ENCODE measurements at regions not wholly inside any gene's neighbourhood (a gene's known extent, or its start where the extent isn't known, plus 50 kb on each side); places are given as distances from the start of the nearest gene placed in this dataset.
"Not testable (repeated sequence)": the region's sequence is repeated elsewhere in the genome, so short reads cannot be mapped to it uniquely, and the experiment has no call there.

DNA sequence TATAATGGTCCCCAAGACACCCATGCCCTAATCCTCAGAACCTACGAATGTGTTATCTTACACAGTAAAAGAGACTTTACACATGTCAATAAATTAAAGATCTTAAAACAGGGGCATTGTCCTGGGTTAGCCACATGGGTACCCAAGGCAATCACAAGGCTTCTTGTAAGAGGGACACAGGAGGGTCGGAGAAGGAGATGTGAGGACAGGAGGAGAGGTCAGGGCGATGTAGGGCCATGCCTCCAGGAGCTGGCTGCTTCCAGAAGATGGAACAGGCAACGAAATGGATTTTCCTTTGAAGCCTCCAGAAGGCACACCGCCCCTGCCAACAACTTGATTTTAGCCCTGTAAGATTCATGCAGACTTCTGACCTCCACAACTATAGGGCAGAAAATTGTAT is 262.7 kb downstream of the MEX3B start:
- TF ChIP-seq, protein P1, sequence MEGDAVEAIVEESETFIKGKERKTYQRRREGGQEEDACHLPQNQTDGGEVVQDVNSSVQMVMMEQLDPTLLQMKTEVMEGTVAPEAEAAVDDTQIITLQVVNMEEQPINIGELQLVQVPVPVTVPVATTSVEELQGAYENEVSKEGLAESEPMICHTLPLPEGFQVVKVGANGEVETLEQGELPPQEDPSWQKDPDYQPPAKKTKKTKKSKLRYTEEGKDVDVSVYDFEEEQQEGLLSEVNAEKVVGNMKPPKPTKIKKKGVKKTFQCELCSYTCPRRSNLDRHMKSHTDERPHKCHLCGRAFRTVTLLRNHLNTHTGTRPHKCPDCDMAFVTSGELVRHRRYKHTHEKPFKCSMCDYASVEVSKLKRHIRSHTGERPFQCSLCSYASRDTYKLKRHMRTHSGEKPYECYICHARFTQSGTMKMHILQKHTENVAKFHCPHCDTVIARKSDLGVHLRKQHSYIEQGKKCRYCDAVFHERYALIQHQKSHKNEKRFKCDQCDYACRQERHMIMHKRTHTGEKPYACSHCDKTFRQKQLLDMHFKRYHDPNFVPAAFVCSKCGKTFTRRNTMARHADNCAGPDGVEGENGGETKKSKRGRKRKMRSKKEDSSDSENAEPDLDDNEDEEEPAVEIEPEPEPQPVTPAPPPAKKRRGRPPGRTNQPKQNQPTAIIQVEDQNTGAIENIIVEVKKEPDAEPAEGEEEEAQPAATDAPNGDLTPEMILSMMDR (IDR thresholded peaks at IDR 0.05; ENCODE audit: borderline replicate concordance, insufficient read depth, low read depth, low read length), result no peak
- H3K4me3 ChIP-seq (ENCODE audit: low read depth, low read length), result no peak overlapping the region

DNA sequence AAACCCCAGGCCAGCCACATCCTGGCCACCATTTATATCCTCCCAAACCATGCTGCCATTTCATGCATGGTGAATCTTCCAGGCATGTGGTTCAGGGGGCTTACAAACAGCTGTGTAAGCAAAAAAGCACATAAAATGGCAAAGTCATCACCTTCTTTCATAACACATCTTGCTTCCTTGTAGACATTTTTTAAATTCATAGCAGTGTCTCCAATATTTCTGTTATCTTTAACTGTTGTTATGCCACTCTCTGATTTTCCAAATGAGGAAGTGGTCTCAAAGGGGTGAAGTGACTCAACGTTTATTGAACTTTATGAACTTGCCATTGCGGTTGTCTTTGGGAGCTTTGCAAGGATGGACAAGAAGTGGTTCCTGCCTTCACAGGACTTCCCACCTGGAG is 264.4 kb downstream of the MEX3B start:
- H3K4me3 ChIP-seq (ENCODE audit: low read depth, low read length), result no peak overlapping the region
- TF ChIP-seq, protein P1 (IDR thresholded peaks at IDR 0.05; ENCODE audit: borderline replicate concordance, insufficient read depth, low read depth, low read length), result no peak

DNA sequence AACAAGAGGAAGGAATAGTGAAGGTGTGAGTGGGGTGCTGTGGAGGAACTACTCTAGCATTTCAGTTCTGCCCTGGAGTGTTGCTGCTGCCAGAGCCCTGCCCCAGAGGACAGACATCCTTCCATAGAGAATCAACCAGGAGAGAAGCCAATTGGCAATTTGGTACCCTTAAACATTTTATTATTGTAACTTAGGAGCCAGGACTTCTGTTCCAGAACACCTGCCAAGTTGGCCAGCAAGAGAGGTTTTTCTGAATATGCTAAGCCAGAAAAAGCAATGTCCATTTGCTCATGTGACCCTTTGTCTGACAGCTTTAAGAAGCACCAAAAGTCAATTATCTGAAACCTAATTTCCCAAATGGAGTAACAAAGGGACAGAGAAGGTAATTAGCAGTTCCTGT is 264.9 kb downstream of the MEX3B start:
- H3K4me3 ChIP-seq (ENCODE audit: low read depth, low read length), result no peak overlapping the region
- TF ChIP-seq, protein P1 (IDR thresholded peaks at IDR 0.05; ENCODE audit: borderline replicate concordance, insufficient read depth, low read depth, low read length), result no peak

DNA sequence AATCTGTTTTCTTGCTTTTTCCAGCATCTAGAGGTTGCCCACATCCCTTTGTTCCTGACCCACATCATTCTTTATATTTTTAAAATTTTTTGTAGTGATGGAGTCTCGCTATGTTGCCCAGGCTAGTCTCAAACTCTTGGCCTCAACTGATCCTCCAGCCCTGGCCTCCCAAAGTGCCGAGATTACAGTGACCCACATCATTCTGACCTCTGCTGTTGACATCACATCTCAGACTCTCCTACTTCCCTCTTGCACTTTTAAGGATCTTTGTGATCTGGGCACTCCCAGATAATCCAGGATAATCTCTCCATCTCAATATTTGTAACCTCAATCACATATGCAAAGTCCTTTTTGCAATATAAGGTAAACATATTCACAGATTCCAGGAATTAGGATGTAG is 266.6 kb downstream of the MEX3B start:
- TF ChIP-seq, protein P1 (IDR thresholded peaks at IDR 0.05; ENCODE audit: borderline replicate concordance, insufficient read depth, low read depth, low read length), result no peak
- H3K4me3 ChIP-seq (ENCODE audit: low read depth, low read length), result no peak overlapping the region

DNA sequence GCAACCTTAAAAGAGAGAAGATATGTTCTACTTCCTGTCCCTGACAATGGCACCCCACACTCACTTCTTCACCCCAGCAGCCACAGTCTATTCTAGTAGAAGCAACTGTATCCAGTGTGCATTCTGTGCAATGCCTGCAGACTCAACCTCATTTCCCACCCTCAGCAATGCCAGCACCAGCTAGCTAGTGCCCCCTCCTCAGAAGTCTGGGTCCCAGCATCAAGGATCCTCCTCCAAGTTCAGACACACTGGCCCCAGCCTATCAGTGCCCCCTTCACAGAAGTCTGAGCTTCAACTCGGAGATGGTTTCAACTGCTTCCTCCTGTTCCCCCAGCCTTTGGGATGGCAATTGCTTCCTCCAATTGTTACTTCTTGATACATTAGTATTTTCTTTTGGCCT is 268.3 kb downstream of the MEX3B start:
- no peak overlapping the region for H3K4me3 ChIP-seq (ENCODE audit: low read depth, low read length)
- TF ChIP-seq, protein P1 (IDR thresholded peaks at IDR 0.05; ENCODE audit: borderline replicate concordance, insufficient read depth, low read depth, low read length), result no peak

DNA sequence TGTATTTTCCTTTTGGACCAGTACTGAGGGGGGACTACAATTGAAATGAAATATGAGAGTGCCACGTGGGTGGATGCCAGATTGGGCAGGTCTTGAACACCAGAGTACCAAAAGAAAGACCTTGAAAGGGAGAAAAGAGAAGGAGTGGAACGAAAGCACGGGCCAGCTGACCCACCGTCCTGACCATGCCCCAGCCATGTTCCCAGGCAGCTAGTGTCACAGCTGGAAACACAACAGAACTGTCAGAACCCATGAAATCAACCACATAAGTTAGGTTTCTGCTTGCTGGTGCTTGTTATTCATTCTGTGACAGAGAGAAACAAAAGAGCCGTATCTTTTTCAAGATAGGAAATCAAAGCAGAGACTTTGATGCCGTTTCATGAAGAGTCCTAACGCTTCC is 268.8 kb downstream of the MEX3B start:
- H3K4me3 ChIP-seq (ENCODE audit: low read depth, low read length), result no peak overlapping the region
- TF ChIP-seq, protein P1 (IDR thresholded peaks at IDR 0.05; ENCODE audit: borderline replicate concordance, insufficient read depth, low read depth, low read length), result no peak

DNA sequence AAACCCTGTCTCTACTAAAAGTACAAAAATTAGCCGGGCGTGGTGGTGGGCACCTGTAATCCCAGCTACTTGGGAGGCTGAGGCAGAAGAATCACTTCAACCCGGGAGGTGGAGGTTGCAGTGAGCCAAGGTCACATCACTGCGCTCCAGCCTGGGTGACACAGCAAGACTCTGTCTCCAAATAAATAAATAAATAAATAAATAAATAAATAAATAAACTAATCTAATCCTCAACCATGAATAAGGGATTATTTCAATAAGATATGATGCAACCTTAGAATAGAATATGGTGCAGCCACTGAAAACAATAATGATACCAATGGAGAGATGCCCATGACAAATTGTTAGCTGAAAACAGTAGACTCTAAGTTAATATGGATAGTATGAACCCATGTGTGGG is 270.0 kb downstream of the MEX3B start:
- not testable (repeated sequence) for H3K4me3 ChIP-seq (ENCODE audit: low read depth, low read length)

DNA sequence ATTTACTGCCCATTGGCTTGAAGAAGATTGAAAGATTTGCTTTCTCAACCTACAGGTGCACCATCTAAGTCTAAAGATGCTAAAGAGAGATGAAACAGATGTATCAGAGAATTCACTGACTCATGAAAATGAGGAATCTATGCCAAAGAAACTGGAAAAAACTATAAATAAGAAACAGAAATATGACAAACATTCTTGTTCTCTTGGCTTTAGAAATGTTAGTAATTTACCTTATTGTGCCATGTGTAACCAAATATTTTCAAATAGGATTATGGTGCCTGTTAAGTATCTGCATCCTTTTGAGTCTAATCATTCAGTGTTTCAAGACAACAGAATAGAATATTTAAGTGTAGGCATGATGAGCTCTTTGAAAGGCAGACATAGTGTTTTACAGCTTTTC is 271.5 kb downstream of the MEX3B start:
- H3K4me3 ChIP-seq (ENCODE audit: low read depth, low read length), result no peak overlapping the region
- TF ChIP-seq, protein P1 (IDR thresholded peaks at IDR 0.05; ENCODE audit: borderline replicate concordance, insufficient read depth, low read depth, low read length), result no peak
